IPS-NIHi7 (cell line): ENCODE measurements at regions not wholly inside any gene's neighbourhood (a gene's known extent, or its start where the extent isn't known, plus 50 kb on each side); places are given as distances from the start of the nearest gene placed in this dataset.

Experiments
- DNase-seq: peaks from one replicate; pipeline ENCODE4 v3.0.0; 2012; ENCODE audit warnings: mixed read lengths; ENCODE audit errors: extremely low spot score

- DNase-seq, result no peak
Observed at GRCh38 chr11:44493930-44494329, 71.5 kb upstream of the CD82 start.

- no peak for DNase-seq
Observed at GRCh38 chr11:44494785-44495184, 70.7 kb upstream of the CD82 start.

- DNase-seq, result no peak
Observed at GRCh38 chr11:44496391-44496790, 69.1 kb upstream of the CD82 start.

GRCh38 chr11:44498089-44498871, 67.2 kb upstream of the CD82 start:
- no peak for DNase-seq

GRCh38 chr11:44502506-44502905, 63.0 kb upstream of the CD82 start:
- no peak for DNase-seq

GRCh38 chr11:44505581-44506054, 59.8 kb upstream of the CD82 start:
- no peak for DNase-seq

GRCh38 chr11:44506375-44507016, 59.0 kb upstream of the CD82 start:
- no peak for DNase-seq

- no peak for DNase-seq
Observed at GRCh38 chr11:44507491-44507890, 58.0 kb upstream of the CD82 start.

GRCh38 chr11:44507896-44508445, 57.5 kb upstream of the CD82 start:
- no peak for DNase-seq

GRCh38 chr11:44509296-44509695, 56.2 kb upstream of the CD82 start:
- no peak for DNase-seq

GRCh38 chr11:44510372-44510771, 55.1 kb upstream of the CD82 start:
- DNase-seq, result no peak

- no peak for DNase-seq
Observed at GRCh38 chr11:44512818-44513217, 52.6 kb upstream of the CD82 start.

GRCh38 chr11:44515048-44515447, 50.4 kb upstream of the CD82 start:
- no peak for DNase-seq
